ENCODE measurements at regions not wholly inside any gene's neighbourhood (a gene's known extent, or its start where the extent isn't known, plus 50 kb on each side); places are given as distances from the start of the nearest gene placed in this dataset.

DNA sequence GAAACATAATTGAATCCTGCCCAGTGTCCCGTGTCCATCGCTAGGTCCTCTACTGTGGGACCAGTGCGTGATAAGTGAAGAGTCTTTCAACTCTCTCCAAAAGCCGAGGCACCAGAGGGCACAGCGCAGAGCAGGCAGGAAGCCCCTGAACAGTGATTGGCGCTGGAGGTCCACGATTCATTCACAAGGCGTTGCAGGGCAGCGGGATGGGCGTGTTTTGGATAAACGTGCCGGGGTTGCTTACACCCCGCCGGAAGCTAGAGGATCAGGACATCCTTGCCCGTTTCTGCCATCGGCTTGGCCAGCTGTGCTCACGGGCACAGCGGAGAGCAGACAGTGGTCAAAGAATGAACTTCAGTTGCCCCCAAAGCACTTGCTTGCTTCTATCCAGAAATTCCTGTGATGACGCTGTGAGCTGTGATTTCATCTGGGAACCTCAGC is 86.0 kb upstream of the PFKP start:
- intact Hi-C loops (cut with micrococcal nuclease) = no loop called here

DNA sequence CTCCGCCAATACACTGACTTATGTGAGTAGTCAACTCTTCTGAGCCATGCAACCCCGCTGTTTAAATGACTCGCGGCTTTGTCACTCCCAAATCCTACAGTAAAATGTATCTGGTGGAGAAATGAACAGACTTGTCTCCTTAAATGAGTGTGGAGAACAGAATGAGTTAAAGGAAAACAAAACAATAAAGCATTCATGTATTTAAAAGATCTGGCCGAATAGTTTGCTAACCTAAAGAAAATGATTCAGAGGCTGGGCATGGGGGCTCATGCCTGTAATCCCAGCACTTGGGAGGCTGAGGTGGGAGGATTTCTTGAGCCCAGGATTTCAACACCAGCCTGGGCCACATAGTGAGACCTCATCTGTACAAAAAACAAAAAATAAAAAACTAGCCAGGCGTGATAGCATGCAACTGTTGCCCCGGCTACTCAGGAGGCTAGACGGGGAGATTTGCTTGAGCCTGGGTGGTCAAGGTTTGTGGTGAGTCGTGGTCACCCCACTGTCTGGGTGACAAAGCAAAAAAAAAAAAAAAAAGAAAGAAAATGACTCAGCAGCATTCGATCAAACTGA is 86.5 kb upstream of the PFKP start:
- intact Hi-C loops (cut with micrococcal nuclease) = no loop called here

DNA sequence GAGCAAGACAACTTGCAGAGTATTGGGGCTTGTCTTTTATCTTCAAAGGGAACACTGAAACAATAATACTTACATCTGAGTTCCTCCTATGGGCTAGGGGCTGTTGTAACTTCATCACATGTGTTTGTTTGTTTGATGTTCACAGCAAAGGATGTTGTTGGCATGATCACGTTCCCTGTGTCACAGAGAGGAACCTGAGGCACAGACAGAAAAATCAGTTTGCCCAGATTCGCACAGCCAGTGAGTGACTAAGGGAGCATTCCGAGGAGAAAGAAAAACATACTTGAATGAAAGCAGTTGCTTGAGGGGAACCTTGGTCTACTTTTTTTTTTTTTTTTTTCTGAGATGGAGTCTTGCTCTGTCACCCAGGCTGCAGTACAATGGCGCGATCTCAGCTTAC is 87.2 kb upstream of the PFKP start:
- intact Hi-C loops (cut with micrococcal nuclease) = no loop called here

DNA sequence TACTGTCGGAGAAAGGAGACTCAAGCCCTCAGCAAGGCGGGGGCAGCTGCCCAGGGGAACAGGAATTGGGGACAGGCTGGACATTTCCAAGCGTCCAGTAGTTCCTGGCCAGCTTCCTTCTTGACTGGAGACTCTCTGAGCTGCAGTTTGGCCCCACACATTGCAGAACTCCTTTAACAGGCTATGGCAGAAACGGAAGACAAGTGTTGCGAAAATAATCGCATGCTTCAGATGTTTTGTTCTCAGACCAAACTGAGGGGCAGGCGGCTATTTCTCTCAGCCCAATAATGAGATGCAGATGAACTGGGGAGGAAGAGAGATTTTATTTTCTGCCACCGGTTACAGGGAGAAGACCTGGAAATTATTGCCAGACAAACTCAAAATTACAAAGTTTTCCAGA is 88.0 kb upstream of the PFKP start:
- intact Hi-C loops (cut with micrococcal nuclease) = loop anchor here (5.0 kb wide), 1 partner anchor 142 kb away; no protein-coding TSS in a partner anchor

DNA sequence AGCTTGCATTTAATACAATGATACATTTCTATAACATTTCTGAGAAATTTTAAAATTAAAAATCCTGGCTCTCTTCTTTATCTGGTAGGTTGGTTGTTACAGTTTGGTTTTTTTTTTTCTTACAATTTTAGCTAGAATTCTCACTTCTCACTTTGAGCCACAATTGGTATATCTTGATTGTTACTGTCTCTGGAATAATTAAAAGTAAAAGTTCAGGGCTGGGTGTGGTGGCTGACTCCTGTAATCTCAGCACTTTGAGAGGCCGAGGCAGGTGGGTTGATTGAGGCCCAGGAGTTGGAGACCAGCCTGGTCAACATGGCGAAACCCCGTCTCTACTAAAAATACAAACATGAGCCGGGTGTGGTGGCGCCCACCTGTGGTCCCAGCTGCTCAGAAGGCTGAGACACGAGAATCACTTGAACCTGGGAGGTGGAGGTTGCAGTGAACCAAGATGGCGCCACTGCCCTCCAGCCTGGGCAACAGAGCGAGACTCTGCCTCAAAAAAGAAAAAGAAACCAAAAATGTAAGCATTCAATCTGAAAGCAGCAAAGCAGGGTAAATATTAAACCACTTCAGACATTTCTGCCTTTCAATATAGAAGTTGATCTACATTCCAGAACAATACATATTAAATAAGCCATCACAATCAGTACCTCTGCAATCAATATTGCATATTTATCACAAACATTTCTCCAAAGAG is 88.6 kb upstream of the PFKP start:
- intact Hi-C loops (cut with micrococcal nuclease) = loop anchor here (1.0 to 5.0 kb wide), 2 partner anchors 50 to 141 kb away; no protein-coding TSS in a partner anchor

DNA sequence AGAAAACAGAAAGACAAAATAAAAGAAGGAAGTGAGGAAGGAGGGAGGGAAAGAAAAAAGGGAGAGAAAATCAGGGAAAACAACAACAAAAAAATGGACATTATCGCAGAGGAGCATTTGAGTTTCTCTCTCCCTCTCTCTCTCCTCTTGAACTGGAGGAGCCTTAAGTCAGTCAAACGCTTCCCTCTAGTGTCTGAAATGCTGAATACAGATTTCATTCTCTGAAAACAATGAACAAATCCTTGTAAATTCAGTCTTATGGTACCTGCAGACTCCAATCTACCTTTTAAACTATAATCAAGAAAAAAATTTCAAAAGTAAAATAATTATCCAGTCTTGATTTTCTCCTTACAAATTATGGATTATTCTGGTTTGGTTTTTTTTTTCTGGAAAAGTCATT is 89.2 kb upstream of the PFKP start:
- intact Hi-C loops (cut with micrococcal nuclease) = loop anchor here (1.0 to 5.0 kb wide), 2 partner anchors 50 to 141 kb away; no protein-coding TSS in a partner anchor

DNA sequence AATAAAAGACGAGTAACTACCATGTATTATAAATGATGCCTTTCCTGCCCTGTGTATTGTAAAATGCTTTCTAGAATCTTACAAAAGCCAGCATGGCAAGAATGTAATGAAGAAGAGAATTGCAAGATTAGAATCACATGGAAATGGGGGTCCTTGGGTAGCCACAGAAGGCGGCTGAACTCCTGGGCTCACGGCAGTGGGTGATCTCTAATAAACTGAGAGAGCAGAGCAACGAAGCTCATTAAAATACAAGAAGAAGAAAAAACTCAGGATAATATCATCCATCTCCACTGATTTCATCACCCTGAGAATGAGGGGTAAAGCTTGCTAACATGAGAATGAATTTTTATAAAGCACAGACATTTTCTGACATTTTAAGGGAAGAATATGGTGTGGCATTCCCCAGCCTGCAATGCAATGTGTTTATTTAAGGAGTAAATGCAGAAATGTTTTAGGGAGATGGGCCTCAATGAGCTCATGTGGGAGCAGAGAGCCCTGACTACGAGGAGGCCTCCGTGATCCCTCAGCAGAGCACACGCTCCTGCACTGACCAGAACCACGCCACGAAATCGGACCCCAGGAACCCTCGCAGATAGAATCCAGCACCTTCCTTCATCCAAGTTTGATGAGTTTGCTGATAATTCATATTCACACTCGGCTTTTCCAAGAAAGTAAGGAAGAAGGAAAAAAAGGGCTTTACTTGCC is 92.7 kb upstream of the PFKP start:
- intact Hi-C loops (cut with micrococcal nuclease) = loop anchor here (5.0 kb wide), 1 partner anchor 137 kb away; no protein-coding TSS in a partner anchor

DNA sequence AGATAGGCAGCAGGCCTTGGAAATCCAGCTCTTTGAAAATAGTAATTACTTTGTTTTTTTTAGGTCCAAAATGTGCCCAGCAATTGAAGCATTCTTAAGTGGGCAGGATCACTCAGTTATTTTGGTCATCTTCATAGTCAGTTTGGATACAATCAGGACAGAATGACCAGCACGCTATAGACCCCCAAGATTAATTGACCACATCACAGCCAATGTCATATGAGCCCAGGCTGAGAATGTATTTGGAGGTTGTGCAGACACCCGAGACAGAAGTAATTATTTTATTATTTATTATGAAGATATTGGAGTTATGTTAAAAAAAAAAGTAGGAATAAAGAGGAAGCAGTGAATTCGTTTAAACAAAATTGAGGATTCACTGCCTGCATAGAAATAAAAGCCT is 93.3 kb upstream of the PFKP start:
- intact Hi-C loops (cut with micrococcal nuclease) = no loop called here

DNA sequence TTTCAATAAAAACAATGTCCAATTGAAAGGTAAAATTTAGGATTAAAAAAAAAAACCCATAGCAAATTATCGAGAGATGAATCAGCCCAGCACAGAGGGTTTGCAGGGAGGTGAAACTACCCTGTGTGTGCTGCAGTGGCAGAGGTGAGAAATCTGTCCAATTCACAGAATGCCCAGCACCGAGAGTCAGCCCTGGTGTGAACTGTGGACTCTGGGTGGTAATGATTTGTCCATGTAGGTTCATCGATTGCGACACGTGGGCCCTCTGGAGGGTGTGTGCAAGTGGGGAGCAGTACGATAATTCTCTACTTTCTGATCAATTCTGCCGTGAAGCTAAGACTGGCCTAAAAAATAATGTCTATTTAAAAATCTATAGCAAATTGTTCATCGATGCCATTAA is 94.5 kb upstream of the PFKP start:
- intact Hi-C loops (cut with micrococcal nuclease) = no loop called here

DNA sequence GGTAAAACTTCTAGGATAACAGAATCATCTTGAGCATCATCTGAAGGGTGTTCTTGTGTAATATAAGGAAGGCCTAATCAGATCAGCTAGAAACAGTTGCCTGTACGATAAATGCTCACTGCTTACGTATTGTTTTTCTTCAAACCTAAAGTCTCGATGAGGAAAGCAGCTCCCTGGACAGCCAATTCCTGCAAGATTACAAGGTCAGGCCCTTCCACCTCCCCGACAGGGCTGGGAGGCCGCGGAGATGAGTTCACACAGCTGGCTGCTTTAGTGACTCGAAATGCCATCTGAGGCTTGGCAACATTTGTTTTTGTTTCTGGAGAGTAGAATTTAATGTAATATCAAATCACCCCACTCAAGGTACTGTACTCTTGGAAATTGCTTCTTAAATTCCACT is 95.1 kb upstream of the PFKP start:
- intact Hi-C loops (cut with micrococcal nuclease) = no loop called here

DNA sequence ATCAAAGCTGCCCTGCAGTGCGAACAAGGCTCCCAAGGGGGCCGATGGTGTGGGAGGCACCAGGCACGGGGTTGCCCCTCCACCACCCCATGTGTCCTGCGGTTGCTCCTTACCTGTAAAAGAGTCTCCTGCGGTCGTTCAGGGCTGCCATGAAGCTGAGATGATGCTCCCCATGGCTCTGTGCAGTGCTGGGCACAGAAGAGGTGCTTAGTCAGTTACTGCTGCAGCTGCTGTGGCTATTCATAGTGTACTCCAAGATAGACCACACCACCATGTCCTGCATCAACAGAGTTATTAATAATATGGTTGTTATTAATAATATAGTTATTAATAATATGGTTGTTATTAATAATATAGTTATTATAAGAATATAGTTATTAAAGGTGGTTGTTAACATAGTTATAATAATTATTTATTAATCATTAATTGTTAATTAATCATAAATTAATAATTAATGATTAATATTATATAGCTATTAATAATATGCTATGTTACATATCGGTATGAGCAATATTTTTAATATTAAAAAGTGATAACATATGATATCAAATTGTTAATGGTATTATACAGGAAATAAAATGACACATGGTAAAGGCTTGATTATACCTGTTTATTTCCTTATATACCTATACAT is 97.0 kb upstream of the PFKP start:
- intact Hi-C loops (cut with micrococcal nuclease) = no loop called here

DNA sequence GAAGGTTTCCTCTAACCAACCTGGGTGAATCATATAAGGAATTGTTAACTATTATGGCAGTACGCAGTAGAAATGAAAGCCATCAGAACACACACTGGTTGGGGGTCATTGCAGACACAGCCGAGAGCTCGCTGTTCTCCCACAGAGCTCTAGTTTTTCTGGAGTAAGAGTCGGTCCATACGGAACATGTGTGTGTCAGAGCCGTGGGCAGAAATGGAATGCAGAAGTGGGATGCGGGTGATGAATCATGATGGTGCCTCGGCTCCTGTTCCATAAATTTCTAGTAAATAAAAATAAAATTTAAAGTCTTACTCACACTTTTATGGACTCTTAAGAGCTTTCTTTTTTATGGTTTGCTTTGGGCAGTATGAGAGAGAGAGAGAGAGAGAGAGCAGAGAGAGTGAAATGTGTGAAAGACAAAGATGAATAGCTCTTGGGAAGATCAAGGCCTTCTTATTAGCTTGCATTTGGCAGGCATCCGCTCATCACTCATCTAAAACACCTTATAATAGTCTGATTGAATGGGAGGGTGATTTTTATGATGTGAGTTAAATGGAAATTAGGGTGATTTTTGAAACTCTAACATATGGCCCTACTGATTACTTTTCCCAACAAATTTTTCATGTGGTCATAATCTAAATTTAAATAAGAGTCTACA is 98.8 kb upstream of the PFKP start:
- intact Hi-C loops (cut with micrococcal nuclease) = no loop called here

DNA sequence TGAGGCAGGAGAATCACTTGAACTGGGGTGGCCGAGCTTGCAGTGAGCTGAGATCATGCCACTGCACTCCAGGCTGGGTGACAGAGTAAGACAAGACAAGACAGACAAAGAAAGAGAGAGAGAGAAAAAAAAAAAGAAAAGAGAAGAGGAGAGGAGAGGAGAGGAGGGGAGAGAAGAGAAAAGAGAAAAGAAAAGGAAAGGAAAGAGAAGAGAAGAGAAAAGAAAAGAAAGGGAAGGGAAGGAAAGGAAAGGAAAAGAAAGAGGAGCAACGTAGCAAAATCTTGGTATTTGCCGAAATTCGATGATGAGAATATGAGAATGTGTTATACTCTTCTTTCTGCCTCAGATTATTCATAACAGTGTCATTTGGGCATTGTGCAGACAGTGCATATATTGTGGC is 101.2 kb upstream of the PFKP start:
- intact Hi-C loops (cut with micrococcal nuclease) = no loop called here

DNA sequence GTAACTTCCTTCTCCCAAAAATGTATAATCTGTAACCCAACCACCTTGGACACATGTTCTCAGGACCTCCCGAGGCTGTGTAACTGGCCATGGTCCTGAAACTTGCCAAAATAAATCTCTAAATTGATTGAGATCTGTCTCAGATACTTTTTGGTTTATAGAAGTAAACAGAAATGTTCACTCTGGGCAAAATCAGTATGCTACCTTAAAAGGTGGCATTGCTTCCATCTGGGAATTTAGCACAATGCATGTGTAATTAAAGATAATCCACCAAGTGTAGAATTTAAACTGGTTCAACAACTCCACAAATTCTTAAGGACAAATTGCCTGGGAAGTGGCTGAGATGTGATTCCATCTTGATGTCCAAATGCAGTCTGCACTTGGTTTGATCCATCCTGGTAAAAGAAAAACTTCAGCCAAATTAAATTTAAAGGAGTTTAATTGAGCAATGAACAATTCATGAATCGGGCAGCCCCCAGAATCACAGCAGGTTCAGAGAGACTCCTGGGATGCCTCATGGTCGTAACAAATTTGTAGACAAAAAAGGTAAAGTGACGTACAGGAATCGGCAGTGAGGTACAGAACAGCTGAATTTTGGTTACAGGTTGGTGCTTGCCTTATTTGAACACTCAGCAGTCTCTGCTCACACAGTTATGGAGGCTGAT is 102.6 kb upstream of the PFKP start:
- intact Hi-C loops (cut with micrococcal nuclease) = no loop called here

DNA sequence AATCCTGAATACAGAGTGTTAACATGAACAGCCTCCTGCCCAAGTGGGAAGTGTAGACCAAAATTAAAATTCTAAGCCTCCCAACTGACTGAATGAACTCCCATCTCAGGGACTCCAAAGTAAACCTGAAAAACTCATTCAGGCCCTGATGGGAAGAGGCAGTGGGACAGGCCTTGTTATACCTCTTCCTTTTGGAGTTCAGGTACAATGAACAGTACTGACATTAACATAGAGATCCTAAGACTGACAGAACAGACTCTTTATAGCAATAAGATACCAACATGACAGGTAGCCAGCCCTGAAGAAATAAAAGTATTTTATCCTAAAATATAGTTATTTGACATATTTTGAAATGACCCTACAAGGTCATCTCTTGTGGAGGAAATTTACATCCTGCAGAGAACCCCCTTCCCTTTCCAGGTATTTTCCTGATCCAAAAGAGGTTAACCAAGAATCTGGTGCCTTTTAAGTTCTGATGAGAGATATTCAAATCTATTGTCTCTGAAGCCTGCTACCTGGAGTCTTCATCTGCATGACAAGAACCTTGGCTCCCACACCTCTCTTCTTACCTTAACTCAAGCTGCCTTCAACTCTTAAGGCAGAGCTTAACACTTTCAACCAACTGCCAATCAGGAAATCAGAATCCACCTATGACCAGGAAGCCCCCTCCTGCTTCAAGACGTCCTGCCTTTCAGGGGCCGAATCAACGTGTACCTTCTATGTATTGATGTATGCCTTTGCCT is 103.3 kb upstream of the PFKP start:
- intact Hi-C loops (cut with micrococcal nuclease) = no loop called here

DNA sequence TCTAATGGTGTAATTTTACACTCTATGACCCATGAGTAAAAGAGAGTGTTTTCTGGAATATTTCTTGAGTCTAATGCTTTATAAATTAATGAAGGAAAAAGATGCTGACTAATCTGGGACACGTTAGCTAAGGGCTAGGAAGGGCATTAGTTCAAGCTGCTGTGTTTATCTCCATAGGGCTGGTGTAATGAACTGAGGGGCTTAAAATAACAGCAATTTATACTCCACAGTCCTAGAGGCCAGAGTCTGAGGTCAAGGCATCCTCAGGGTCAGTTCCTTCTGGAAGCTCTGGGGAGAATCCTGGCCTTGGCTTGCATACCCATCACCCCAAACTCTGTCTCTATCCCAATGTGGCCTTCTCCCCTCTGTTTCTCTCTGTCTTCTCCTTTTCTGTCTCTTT is 105.2 kb upstream of the PFKP start:
- intact Hi-C loops (cut with micrococcal nuclease) = no loop called here

DNA sequence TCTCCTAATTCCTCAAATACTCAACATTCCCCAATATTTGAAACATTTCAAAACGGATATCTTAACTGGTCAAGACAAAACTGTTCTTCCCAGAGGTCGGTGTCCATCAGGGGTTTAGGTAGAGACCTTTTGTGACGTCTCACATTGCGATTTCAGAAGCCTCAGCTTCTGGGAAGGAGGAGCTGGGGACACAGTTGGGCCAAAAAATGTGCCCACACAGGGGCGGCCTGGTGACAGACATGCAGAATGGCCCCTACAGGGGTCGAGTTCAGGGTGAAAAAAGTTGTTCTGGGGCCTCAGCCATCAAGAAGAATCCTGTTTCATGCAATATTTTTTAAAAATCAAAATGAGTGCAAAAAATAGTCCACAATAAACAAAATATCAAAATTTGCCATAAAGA is 108.7 kb upstream of the PFKP start:
- intact Hi-C loops (cut with micrococcal nuclease) = no loop called here

DNA sequence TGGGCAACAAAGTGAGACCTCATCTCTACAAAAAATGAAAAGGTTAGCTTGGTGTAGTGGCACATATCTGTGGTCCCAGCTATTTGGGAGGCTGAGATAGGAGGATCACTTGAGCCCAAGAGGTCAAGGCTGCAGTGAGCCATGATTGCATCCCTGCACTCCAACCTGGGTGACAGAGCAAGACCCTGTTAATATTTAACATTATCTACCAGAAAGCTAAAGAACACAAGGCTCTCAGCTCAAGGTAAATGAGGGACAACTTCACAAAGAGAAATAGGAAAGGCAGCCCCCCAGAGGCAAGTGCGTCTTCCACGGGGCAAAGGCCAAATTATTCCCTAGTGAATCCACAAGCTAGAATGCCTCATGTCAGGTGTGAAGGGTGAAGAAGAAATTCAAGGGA is 109.6 kb upstream of the PFKP start:
- intact Hi-C loops (cut with micrococcal nuclease) = no loop called here

DNA sequence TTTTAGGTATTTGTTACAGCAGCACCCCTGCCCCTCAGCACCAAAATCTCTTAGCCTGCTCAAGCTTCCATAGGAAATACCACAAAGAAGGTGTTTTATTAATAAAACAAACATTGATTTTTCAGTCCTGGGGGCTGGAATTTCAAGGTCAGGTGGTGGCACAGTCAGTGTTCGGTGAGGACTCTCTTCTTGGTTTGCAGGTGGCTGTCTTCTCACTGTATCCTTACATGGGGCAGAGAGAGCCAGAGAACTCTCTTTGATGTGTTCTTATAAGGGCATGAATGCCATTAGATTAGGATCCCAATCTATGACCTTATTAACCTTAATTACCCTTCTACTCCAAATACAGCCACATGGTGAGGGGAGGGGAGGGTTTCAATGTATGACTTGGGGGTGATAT is 112.3 kb upstream of the PFKP start:
- intact Hi-C loops (cut with micrococcal nuclease) = no loop called here

DNA sequence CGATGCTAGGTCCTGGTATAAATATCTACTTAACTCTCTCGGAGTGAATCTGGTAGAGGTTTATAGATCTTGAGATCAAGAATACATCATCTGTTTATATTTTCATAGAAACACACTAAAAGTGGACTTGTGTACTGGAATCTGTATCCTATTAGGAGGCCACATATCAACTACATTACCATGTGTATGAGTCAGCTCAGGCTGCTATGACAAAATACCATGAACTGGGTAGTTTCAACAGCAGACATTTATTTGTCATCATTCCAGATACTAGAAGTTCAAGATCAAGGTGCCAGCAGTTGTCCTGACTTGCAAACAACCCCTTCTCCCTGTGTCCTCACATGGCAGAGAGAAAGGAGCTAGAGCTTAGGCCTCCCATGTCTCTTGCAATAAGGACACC is 113.9 kb upstream of the PFKP start:
- intact Hi-C loops (cut with micrococcal nuclease) = no loop called here

Data from T-helper 2 cell treated with Interferon-gamma antibody and Interleukin-4, amounts not matched to agents 100 ng/mL and 5 ng/mL, for 36 hours (primary cell).